DND-41 (cell line): ENCODE measurements at regions not wholly inside any gene's neighbourhood (a gene's known extent, or its start where the extent isn't known, plus 50 kb on each side); places are given as distances from the start of the nearest gene placed in this dataset.

Source experiments
- ATAC-seq: fragments of 200-7000 bp; cut with Tn5 transposase; 3 replicates; pipeline ENCODE4 v1.9.1; 2021; ENCODE audit warnings: low read depth; ENCODE audit not compliant: insufficient read depth
- DNase-seq: peaks from one replicate; pipeline ENCODE4 v3.0.0-alpha.2; 2020
- H2AFZ ChIP-seq: 2 replicates; pipeline ENCODE4 v1.6.0; 2012; ENCODE audit warnings: low read depth, low read length
- H3K27ac ChIP-seq: 2 replicates; pipeline ENCODE4 v1.5.1; 2012; ENCODE audit warnings: low read length, inconsistent platforms
- H3K27me3 ChIP-seq: fragments of 200-600 bp; sonication (generic); 2 replicates; pipeline ENCODE4 v1.6.0; 2012; ENCODE audit warnings: low read length, mild to moderate bottlenecking, inconsistent platforms; ENCODE audit not compliant: insufficient read depth, poor library complexity
- H3K36me3 ChIP-seq: 2 replicates; pipeline ENCODE4 v1.5.1; 2012; ENCODE audit warnings: low read length, inconsistent platforms; ENCODE audit not compliant: insufficient read depth
- H3K4me1 ChIP-seq: 2 replicates; pipeline ENCODE4 v1.5.1; 2012; ENCODE audit warnings: mild to moderate bottlenecking, low read length; ENCODE audit not compliant: insufficient read depth
- H3K4me2 ChIP-seq: 2 replicates; pipeline ENCODE4 v1.6.0; 2012; ENCODE audit warnings: mild to moderate bottlenecking, moderate library complexity, low read length, inconsistent platforms; ENCODE audit not compliant: insufficient read depth
- H3K4me3 ChIP-seq, 2 experiments: fragments of 200-600 bp in 1 of 2; shearing (Covaris generic) in 1 of 2; 2 replicates each; pipeline ENCODE4 v1.5.1; 2012 to 2016; ENCODE audit warnings: inconsistent platforms in 2 of 2, low read length in 2 of 2, mild to moderate bottlenecking in 2 of 2, low read depth in 1 of 2, moderate library complexity in 1 of 2
- H3K79me2 ChIP-seq: 2 replicates; pipeline ENCODE4 v1.6.0; 2012; ENCODE audit warnings: low read length, inconsistent platforms; ENCODE audit not compliant: insufficient read depth
- H3K9ac ChIP-seq: 2 replicates; pipeline ENCODE4 v1.6.0; 2012; ENCODE audit warnings: low read depth, mild to moderate bottlenecking, inconsistent platforms, low read length, moderate library complexity
- H3K9me3 ChIP-seq: 2 replicates; pipeline ENCODE4 v1.5.1; 2012; ENCODE audit warnings: low read length, moderate library complexity, mild to moderate bottlenecking, inconsistent platforms; ENCODE audit not compliant: insufficient read depth, severe bottlenecking
- H4K20me1 ChIP-seq: 2 replicates; pipeline ENCODE4 v1.6.0; 2012; ENCODE audit warnings: low read length; ENCODE audit not compliant: insufficient read depth
- CTCF ChIP-seq: IDR thresholded peaks from 2 replicates; pipeline ENCODE4 v1.5.1; 2012; ENCODE audit warnings: borderline replicate concordance, low read length, moderate library complexity, mild to moderate bottlenecking; ENCODE audit not compliant: poor library complexity, severe bottlenecking; ENCODE audit errors: extremely low read depth
- EZH2 ChIP-seq: IDR thresholded peaks from 3 replicates; pipeline ENCODE4 v1.6.1; 2012; ENCODE audit warnings: borderline replicate concordance, low read depth, mild to moderate bottlenecking, moderate library complexity, low read length, inconsistent platforms; ENCODE audit not compliant: severe bottlenecking

GRCh38 chr13:77422724-77423123, 95.8 kb upstream of the MYCBP2 start:
- DNase-seq: no peak
- H3K9me3 ChIP-seq: no peaks in the 10 kb centered on the region
- no peaks in the 10 kb centered on the region for H3K4me1 ChIP-seq
- no peak overlapping the region for H3K4me3 ChIP-seq
- H3K79me2 ChIP-seq: no peaks in the 10 kb centered on the region
- no peaks in the 10 kb centered on the region for H4K20me1 ChIP-seq
- H3K4me2 ChIP-seq: no peak overlapping the region
- H3K9ac ChIP-seq: no peak overlapping the region
- TF ChIP-seq EZH2 (no peak), CTCF (no peak)
- no peak overlapping the region for H2AFZ ChIP-seq
- no peak for ATAC-seq
- H3K27ac ChIP-seq: no peak overlapping the region
- no peaks in the 10 kb centered on the region for H3K27me3 ChIP-seq
- no peaks in the 10 kb centered on the region for H3K36me3 ChIP-seq

GRCh38 chr13:77417897-77418296, 91.0 kb upstream of the MYCBP2 start:
- Histone ChIP-seq H3K4me3 (no peak overlapping the region), H3K27ac (no peak overlapping the region), H3K4me1 (no peaks in the 10 kb centered on the region), H3K4me2 (no peak overlapping the region), H3K9ac (no peak overlapping the region), H3K9me3 (no peaks in the 10 kb centered on the region), H3K36me3 (no peaks in the 10 kb centered on the region), H3K27me3 (no peaks in the 10 kb centered on the region), H4K20me1 (no peaks in the 10 kb centered on the region), H2AFZ (no peak overlapping the region), H3K79me2 (no peaks in the 10 kb centered on the region)
- DNase-seq: no peak
- no peak for ATAC-seq
- no peak for TF ChIP-seq EZH2
- TF ChIP-seq CTCF: no peak

GRCh38 chr13:77416666-77417212, 89.8 kb upstream of the MYCBP2 start:
- Histone ChIP-seq H3K27ac (no peak overlapping the region), H3K27me3 (no peaks in the 10 kb centered on the region), H3K79me2 (no peaks in the 10 kb centered on the region), H3K9ac (no peak overlapping the region), H2AFZ (no peak overlapping the region), H3K4me1 (no peaks in the 10 kb centered on the region), H3K4me3 (no peak overlapping the region), H3K9me3 (no peaks in the 10 kb centered on the region), H3K4me2 (no peak overlapping the region), H3K36me3 (no peaks in the 10 kb centered on the region), H4K20me1 (no peaks in the 10 kb centered on the region)
- DNase-seq: no peak
- TF ChIP-seq CTCF: no peak
- no peak for TF ChIP-seq EZH2
- ATAC-seq: no peak
